Mesothelial cell of epicardium (in vitro differentiated cells): ENCODE measurements at regions not wholly inside any gene's neighbourhood (a gene's known extent, or its start where the extent isn't known, plus 50 kb on each side); places are given as distances from the start of the nearest gene placed in this dataset.
"Not testable (repeated sequence)": the region's sequence is repeated elsewhere in the genome, so short reads cannot be mapped to it uniquely, and the experiment has no call there.

Experiments used
- DNase-seq, 2 experiments: peaks; one replicate each; pipeline ENCODE4 v3.0.0; 2021; ENCODE audit warnings: low spot score in 2 of 2; ENCODE audit not compliant: unreplicated experiment in 2 of 2
- H3K27ac Mint-ChIP-seq: 2 replicates; pipeline ENCODE4 v1.8.0; 2021; ENCODE audit warnings: mixed read lengths
- H3K27me3 Mint-ChIP-seq: 2 replicates; pipeline ENCODE4 v1.8.0; 2021; ENCODE audit warnings: low read depth, mixed read lengths
- H3K36me3 Mint-ChIP-seq: 2 replicates; pipeline ENCODE4 v1.8.0; 2021; ENCODE audit warnings: mixed read lengths
- H3K4me1 Mint-ChIP-seq: 2 replicates; pipeline ENCODE4 v1.8.0; 2021; ENCODE audit warnings: mixed read lengths
- H3K4me3 Mint-ChIP-seq: 2 replicates; pipeline ENCODE4 v1.8.0; 2021; ENCODE audit warnings: mild to moderate bottlenecking, moderate library complexity, mixed read lengths
- H3K9me3 Mint-ChIP-seq: 2 replicates; pipeline ENCODE4 v1.8.0; 2021; ENCODE audit warnings: mixed read lengths
- TF ChIP-seq, protein P1 (sequence below): fragments of 200-600 bp; sonication (generic); IDR thresholded peaks from one replicate; pipeline ENCODE4 v1.5.0; 2021; ENCODE audit warnings: antibody characterized with exemption; ENCODE audit not compliant: unreplicated experiment

DNA sequence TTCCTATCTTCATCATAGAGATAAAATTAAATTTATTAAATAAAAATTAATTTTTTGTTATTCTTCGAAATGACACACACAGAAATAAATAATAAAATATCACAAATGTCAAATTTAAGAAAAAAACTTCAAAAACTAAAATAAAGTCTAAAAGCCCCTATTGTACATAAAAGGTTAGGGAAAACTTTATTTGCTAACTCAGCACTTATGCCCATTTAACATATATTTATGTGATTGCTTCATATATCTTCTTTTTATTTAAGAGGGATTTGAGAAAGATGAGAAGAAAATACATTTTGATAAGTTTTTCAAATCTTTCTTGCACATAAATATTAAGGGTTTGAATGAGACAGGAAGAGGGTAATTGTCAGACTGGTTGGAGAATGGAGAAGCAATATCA lies 2350.4 kb upstream of the RAG2 start:
- Mint-ChIP-seq H3K4me1 (peaks cover 13% of the 10 kb centered on the region), H3K36me3 (no peaks in the 10 kb centered on the region), H3K9me3 (peaks cover 35% of the 10 kb centered on the region), H3K27me3 (no peaks in the 10 kb centered on the region), H3K4me3 (no peak overlapping the region), H3K27ac (no peak overlapping the region)
- TF ChIP-seq, protein P1, sequence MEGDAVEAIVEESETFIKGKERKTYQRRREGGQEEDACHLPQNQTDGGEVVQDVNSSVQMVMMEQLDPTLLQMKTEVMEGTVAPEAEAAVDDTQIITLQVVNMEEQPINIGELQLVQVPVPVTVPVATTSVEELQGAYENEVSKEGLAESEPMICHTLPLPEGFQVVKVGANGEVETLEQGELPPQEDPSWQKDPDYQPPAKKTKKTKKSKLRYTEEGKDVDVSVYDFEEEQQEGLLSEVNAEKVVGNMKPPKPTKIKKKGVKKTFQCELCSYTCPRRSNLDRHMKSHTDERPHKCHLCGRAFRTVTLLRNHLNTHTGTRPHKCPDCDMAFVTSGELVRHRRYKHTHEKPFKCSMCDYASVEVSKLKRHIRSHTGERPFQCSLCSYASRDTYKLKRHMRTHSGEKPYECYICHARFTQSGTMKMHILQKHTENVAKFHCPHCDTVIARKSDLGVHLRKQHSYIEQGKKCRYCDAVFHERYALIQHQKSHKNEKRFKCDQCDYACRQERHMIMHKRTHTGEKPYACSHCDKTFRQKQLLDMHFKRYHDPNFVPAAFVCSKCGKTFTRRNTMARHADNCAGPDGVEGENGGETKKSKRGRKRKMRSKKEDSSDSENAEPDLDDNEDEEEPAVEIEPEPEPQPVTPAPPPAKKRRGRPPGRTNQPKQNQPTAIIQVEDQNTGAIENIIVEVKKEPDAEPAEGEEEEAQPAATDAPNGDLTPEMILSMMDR: no peak
- no peak for DNase-seq

DNA sequence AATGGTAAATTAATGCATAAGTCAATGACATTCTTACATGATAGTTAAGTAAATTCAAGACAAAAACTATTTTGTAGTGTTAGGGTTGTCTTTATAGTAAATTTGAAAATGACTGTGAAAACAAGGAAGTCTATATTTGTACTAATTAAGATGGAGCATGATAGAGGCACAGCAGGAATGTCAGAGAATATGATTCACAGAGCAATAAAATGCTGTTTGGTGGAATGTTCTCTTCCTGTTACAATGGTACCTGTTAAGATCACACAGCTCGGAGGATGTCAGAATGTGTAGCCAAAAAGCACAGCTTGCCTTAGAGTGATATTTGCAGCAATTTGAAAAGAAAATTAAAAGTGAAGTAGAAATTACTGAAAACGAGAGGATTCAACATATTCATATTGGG lies 2339.7 kb upstream of the RAG2 start:
- Mint-ChIP-seq H3K9me3 (peaks cover 3% of the 10 kb centered on the region), H3K27ac (no peak overlapping the region), H3K4me1 (peaks cover 4% of the 10 kb centered on the region), H3K4me3 (no peak overlapping the region), H3K27me3 (peaks cover 1% of the 10 kb centered on the region), H3K36me3 (no peaks in the 10 kb centered on the region)
- TF ChIP-seq, protein P1: no peak
- DNase-seq: no peak

DNA sequence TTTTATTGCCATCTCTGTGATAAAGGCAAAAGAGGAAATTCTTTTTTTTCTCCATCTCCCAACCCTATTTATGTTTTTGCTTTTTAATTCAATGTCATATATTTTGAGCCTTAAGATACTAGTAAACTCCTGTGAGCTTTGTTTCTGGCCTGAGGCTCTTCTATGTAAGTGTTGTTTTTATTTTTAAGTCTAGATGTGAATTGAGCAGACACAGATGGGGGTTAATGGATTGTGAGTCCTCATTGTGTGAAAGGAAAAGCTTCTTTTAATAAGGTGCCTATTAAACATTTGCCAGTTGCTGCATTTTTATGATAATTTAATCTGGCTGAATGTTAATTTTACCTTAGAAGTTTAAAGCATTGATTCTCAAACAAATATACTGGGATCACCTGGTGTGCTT lies 2337.9 kb upstream of the RAG2 start:
- no peak for DNase-seq
- H3K4me3 Mint-ChIP-seq: no peak overlapping the region
- peaks cover 1% of the 10 kb centered on the region for H3K27me3 Mint-ChIP-seq
- H3K36me3 Mint-ChIP-seq: peaks cover 3% of the 10 kb centered on the region
- H3K4me1 Mint-ChIP-seq: peaks cover 4% of the 10 kb centered on the region
- peaks cover 20% of the 10 kb centered on the region for H3K9me3 Mint-ChIP-seq
- H3K27ac Mint-ChIP-seq: no peak overlapping the region
- TF ChIP-seq, protein P1: no peak

DNA sequence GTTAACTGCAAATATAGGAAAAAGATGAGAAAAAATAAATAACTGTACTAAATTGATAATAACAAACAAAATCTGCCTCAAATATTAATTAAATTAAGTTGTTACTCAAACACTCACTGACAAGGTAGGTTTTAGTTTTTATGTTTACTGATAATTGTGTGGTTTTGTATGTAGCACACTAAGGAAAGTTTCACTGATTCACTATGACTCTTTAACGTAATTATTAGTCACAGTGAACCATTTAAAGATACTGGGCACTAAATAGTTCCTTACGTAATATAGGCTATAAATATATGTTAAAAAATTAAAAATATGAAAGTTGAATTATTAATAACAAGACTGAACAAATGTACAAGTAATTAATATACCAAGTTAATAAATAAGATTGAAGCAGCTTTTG lies 2330.0 kb upstream of the RAG2 start:
- H3K27ac Mint-ChIP-seq: no peak overlapping the region
- H3K36me3 Mint-ChIP-seq: peaks cover 3% of the 10 kb centered on the region
- no peak for DNase-seq
- no peak overlapping the region for H3K4me3 Mint-ChIP-seq
- H3K4me1 Mint-ChIP-seq: peaks cover 4% of the 10 kb centered on the region
- TF ChIP-seq, protein P1: no peak
- H3K27me3 Mint-ChIP-seq: no peaks in the 10 kb centered on the region
- peaks cover 25% of the 10 kb centered on the region for H3K9me3 Mint-ChIP-seq

DNA sequence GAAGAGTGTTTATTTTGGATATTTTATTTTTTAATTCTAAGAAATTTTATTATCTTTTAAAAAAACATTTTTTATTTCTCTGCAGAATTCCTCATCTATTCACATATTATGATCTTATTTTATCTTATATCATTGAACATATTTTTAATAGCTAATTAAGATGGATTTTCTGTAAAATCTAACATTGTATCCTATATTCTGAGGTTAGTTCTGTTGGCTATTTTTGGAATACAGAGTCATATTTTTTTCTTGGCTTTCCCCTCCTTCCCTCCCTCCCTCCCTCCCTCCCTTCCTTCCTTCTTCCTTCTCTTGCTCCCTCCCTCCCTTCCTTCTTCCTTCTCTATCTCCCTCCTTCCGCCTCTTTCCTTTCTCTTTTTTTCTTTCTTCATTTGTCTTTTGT lies 2326.6 kb upstream of the RAG2 start:
- no peaks in the 10 kb centered on the region for H3K36me3 Mint-ChIP-seq
- H3K27ac Mint-ChIP-seq: no peak overlapping the region
- H3K4me1 Mint-ChIP-seq: peaks cover 4% of the 10 kb centered on the region
- TF ChIP-seq, protein P1: no peak
- DNase-seq: no peak
- H3K4me3 Mint-ChIP-seq: no peak overlapping the region
- H3K9me3 Mint-ChIP-seq: peaks cover 9% of the 10 kb centered on the region
- H3K27me3 Mint-ChIP-seq: no peaks in the 10 kb centered on the region

DNA sequence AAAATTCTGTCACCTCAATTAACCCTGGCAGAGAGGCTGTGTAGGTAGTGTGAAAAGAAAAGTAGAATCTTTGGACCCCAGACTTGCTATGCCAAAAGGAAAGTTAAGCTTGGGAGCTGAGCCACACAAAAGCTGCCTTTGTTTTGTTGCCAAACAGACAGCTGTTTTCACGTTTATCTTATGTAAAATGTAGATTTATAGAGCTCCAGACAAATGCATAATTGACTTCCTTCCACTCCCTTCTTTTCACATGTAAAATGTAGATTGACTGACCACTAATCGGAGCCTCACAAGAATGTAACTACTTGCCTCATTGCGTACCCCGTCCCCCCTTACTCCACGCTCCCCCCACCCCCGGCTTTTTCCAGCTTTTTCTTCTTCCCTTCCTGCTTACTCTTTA lies 2302.2 kb upstream of the RAG2 start:
- Mint-ChIP-seq H3K27me3 (peaks cover 2% of the 10 kb centered on the region), H3K9me3 (no peaks in the 10 kb centered on the region), H3K27ac (no peak overlapping the region), H3K36me3 (no peaks in the 10 kb centered on the region), H3K4me1 (peaks cover 9% of the 10 kb centered on the region), H3K4me3 (no peak overlapping the region)
- TF ChIP-seq, protein P1: no peak
- DNase-seq: no peak

DNA sequence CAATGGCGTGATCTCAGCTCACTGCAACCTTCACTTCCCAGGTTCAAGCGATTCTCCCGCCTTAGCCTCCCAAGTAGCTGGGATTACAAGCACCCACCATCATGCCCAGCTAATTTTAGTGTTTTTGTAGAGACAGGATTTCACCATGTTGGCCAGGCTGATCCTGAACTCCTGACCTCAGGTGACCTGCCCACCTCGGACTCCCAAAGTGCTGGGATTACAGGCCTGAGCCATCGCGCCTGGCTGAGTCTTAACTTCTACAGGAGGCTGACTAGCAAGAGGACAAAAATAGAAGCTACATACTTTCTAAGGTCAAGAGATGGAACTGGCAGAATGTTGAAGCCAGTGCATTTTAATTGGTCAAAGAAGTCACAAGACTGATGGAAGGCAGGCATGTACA lies 2296.2 kb upstream of the RAG2 start:
- not testable (repeated sequence) for H3K27ac Mint-ChIP-seq, DNase-seq, H3K9me3 Mint-ChIP-seq, H3K4me1 Mint-ChIP-seq, H3K4me3 Mint-ChIP-seq, H3K27me3 Mint-ChIP-seq, H3K36me3 Mint-ChIP-seq
